ENCODE measurements at regions not wholly inside any gene's neighbourhood (a gene's known extent, or its start where the extent isn't known, plus 50 kb on each side); places are given as distances from the start of the nearest gene placed in this dataset.

DNA sequence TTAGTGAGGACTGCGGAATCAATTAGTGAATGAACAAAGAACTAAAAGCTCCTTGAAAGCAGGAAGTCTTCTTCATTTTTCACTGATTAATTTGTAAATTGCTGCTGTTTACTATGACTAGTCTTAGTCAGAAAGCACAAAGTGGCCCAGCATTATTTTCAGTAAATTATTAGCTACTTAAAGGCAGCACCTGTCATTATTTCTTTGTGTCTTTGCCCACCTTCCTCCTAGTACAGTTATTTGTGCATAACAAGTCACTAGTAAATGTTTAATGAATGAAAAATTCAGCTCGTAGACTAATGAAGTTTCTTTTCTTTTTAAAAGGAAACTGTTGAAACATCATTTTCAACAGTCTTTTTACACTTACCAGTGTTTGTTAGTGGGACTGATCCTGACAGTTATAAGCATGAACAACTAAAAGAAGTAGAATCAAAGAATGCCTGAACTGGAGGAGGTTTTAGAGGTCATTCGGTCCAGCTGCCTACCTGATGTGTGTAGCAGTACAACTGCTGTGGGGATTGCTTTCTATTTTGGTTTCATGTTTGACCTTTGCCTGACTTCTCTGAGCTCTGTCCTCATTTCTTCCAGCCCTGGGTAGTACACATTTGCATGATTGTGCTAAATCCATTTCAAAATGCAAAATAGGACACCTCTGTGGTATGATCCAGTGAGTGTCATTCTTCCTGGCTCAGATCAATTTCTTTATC is 140.0 kb upstream of the PHYHIPL start:
- Histone ChIP-seq H3K9me2 (no peaks in the 10 kb centered on the region), H4K20me1 (ENCODE audit: insufficient read depth) (no peaks in the 10 kb centered on the region), H2AFZ (ENCODE audit: low read depth) (no peak overlapping the region), H3K9me3 (no peaks in the 10 kb centered on the region), H3K36me3 (replicated peaks in 1 of 2; ENCODE audit: control insufficient read depth in 1 of 2, insufficient read depth in 2 of 2, low read length in 1 of 2) (no peaks in the 10 kb centered on the region), H3K4me1 (ENCODE audit: control insufficient read depth in 1 of 2, insufficient read depth in 2 of 2, low read depth in 1 of 2, low read length in 1 of 2) (no peaks in the 10 kb centered on the region), H3K79me2 (ENCODE audit: insufficient read depth) (no peaks in the 10 kb centered on the region), H3K4me3 (ENCODE audit: low read depth in 2 of 2, low read length in 1 of 2) (no peak overlapping the region), H3K4me2 (no peak overlapping the region), H3K27ac (ENCODE audit: low read depth in 2 of 2, low read length in 1 of 2) (no peak overlapping the region), H3F3A (replicated peaks; ENCODE audit: insufficient read depth) (no peaks in the 10 kb centered on the region), H3K9ac (no peak overlapping the region), H3K27me3 (ENCODE audit: insufficient read depth) (no peaks in the 10 kb centered on the region)
- POLR2A ChIA-PET: no interaction called here
- WGBS (ENCODE audit: low lambda C conversion rate): 66% methylated on average over 3 of the region's 3 CpGs
- CTCF ChIA-PET: no interaction called here
- DNase-seq: no peak
- TF ChIP-seq YY1 (IDR thresholded peaks at IDR 0.05; ENCODE audit: low read depth): no peak
- no peak for TF ChIP-seq FOXM1 (IDR thresholded peaks at IDR 0.05; ENCODE audit: low read depth)
- TF ChIP-seq, protein P1, sequence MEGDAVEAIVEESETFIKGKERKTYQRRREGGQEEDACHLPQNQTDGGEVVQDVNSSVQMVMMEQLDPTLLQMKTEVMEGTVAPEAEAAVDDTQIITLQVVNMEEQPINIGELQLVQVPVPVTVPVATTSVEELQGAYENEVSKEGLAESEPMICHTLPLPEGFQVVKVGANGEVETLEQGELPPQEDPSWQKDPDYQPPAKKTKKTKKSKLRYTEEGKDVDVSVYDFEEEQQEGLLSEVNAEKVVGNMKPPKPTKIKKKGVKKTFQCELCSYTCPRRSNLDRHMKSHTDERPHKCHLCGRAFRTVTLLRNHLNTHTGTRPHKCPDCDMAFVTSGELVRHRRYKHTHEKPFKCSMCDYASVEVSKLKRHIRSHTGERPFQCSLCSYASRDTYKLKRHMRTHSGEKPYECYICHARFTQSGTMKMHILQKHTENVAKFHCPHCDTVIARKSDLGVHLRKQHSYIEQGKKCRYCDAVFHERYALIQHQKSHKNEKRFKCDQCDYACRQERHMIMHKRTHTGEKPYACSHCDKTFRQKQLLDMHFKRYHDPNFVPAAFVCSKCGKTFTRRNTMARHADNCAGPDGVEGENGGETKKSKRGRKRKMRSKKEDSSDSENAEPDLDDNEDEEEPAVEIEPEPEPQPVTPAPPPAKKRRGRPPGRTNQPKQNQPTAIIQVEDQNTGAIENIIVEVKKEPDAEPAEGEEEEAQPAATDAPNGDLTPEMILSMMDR (IDR thresholded peaks at IDR 0.05): no peak
- no peak for TF ChIP-seq EP300 (IDR thresholded peaks at IDR 0.05; ENCODE audit: borderline replicate concordance in 1 of 2, low read depth in 1 of 2, low read length in 1 of 2)
- no peak for TF ChIP-seq TCF12 (IDR thresholded peaks at IDR 0.05)
- TF ChIP-seq, protein P2, sequence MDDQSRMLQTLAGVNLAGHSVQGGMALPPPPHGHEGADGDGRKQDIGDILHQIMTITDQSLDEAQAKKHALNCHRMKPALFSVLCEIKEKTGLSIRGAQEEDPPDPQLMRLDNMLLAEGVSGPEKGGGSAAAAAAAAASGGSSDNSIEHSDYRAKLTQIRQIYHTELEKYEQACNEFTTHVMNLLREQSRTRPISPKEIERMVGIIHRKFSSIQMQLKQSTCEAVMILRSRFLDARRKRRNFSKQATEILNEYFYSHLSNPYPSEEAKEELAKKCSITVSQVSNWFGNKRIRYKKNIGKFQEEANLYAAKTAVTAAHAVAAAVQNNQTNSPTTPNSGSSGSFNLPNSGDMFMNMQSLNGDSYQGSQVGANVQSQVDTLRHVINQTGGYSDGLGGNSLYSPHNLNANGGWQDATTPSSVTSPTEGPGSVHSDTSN (IDR thresholded peaks at IDR 0.05): no peak

DNA sequence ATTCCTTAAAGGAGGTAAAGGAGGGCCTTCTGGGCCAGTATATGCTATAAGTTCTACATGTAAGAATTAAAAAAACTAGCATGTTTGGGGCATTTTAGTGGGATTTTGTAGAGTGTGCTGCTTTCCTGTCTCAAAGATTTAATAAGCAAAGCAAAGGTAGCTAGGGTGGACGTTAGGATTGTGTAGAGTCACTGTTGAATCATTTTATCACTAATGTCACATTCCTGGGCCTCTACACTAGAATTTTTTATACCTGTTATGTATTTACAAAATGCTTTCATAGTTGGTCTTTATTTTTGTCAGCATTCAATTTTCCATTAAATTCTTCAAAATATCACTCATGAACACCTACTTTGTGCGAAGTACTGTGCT is 139.4 kb upstream of the PHYHIPL start:
- H3K4me3 ChIP-seq (ENCODE audit: low read depth in 2 of 2, low read length in 1 of 2): no peak overlapping the region
- ChIA-PET POLR2A (no interaction called here), CTCF (no interaction called here)
- DNase-seq: no peak
- TF ChIP-seq, protein P3, sequence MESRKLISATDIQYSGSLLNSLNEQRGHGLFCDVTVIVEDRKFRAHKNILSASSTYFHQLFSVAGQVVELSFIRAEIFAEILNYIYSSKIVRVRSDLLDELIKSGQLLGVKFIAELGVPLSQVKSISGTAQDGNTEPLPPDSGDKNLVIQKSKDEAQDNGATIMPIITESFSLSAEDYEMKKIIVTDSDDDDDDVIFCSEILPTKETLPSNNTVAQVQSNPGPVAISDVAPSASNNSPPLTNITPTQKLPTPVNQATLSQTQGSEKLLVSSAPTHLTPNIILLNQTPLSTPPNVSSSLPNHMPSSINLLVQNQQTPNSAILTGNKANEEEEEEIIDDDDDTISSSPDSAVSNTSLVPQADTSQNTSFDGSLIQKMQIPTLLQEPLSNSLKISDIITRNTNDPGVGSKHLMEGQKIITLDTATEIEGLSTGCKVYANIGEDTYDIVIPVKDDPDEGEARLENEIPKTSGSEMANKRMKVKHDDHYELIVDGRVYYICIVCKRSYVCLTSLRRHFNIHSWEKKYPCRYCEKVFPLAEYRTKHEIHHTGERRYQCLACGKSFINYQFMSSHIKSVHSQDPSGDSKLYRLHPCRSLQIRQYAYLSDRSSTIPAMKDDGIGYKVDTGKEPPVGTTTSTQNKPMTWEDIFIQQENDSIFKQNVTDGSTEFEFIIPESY (IDR thresholded peaks at IDR 0.05; ENCODE audit: borderline replicate concordance, low read depth): no peak
- TF ChIP-seq MEF2A (IDR thresholded peaks at IDR 0.05; ENCODE audit: borderline replicate concordance, low read depth): no peak
- no peak for TF ChIP-seq RFX5 (IDR thresholded peaks at IDR 0.05; ENCODE audit: low read length)
- no peak for TF ChIP-seq CHD2 (IDR thresholded peaks at IDR 0.05; ENCODE audit: low read length, partially characterized antibody)
- no peak for TF ChIP-seq YY1 (IDR thresholded peaks at IDR 0.05; ENCODE audit: low read depth)
- no peak for TF ChIP-seq TEAD4 (IDR thresholded peaks at IDR 0.05; ENCODE audit: borderline replicate concordance, insufficient read depth)
- TF ChIP-seq MXI1 (IDR thresholded peaks at IDR 0.05; ENCODE audit: low read depth, low read length): no peak
- TF ChIP-seq, protein P4, sequence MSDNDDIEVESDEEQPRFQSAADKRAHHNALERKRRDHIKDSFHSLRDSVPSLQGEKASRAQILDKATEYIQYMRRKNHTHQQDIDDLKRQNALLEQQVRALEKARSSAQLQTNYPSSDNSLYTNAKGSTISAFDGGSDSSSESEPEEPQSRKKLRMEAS (IDR thresholded peaks at IDR 0.05; ENCODE audit: low read depth): no peak
- no peak for TF ChIP-seq SMC3 (IDR thresholded peaks at IDR 0.05; ENCODE audit: low read depth, low read length)
- no peak for TF ChIP-seq TCF12 (IDR thresholded peaks at IDR 0.05)
- TF ChIP-seq NRF1 (IDR thresholded peaks at IDR 0.05; ENCODE audit: low read depth, low read length): no peak
- no peak for TF ChIP-seq RAD21 (IDR thresholded peaks at IDR 0.05; ENCODE audit: low read length)
- TF ChIP-seq, protein P5, sequence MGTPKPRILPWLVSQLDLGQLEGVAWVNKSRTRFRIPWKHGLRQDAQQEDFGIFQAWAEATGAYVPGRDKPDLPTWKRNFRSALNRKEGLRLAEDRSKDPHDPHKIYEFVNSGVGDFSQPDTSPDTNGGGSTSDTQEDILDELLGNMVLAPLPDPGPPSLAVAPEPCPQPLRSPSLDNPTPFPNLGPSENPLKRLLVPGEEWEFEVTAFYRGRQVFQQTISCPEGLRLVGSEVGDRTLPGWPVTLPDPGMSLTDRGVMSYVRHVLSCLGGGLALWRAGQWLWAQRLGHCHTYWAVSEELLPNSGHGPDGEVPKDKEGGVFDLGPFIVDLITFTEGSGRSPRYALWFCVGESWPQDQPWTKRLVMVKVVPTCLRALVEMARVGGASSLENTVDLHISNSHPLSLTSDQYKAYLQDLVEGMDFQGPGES (IDR thresholded peaks at IDR 0.05; ENCODE audit: low read depth, low read length): no peak
- TF ChIP-seq, protein P6, sequence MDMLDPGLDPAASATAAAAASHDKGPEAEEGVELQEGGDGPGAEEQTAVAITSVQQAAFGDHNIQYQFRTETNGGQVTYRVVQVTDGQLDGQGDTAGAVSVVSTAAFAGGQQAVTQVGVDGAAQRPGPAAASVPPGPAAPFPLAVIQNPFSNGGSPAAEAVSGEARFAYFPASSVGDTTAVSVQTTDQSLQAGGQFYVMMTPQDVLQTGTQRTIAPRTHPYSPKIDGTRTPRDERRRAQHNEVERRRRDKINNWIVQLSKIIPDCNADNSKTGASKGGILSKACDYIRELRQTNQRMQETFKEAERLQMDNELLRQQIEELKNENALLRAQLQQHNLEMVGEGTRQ (IDR thresholded peaks at IDR 0.05; ENCODE audit: borderline replicate concordance, low read depth, low read length): no peak
- TF ChIP-seq GABPA (IDR thresholded peaks at IDR 0.05; ENCODE audit: low read depth): no peak
- no peak overlapping the region for H3K4me2 ChIP-seq
- no peaks in the 10 kb centered on the region for H3K27me3 ChIP-seq (ENCODE audit: insufficient read depth)
- no peaks in the 10 kb centered on the region for H3F3A ChIP-seq (replicated peaks; ENCODE audit: insufficient read depth)
- 56% methylated on average over 2 of the region's 2 CpGs for WGBS (ENCODE audit: low lambda C conversion rate)
- H3K9me3 ChIP-seq: no peaks in the 10 kb centered on the region
- H3K9ac ChIP-seq: no peak overlapping the region
- H3K79me2 ChIP-seq (ENCODE audit: insufficient read depth): no peaks in the 10 kb centered on the region
- no peaks in the 10 kb centered on the region for H4K20me1 ChIP-seq (ENCODE audit: insufficient read depth)
- H3K27ac ChIP-seq (ENCODE audit: low read depth in 2 of 2, low read length in 1 of 2): no peak overlapping the region
- no peaks in the 10 kb centered on the region for H3K4me1 ChIP-seq (ENCODE audit: control insufficient read depth in 1 of 2, insufficient read depth in 2 of 2, low read depth in 1 of 2, low read length in 1 of 2)
- H3K36me3 ChIP-seq (replicated peaks in 1 of 2; ENCODE audit: control insufficient read depth in 1 of 2, insufficient read depth in 2 of 2, low read length in 1 of 2): no peaks in the 10 kb centered on the region
- no peak overlapping the region for H2AFZ ChIP-seq (ENCODE audit: low read depth)
- H3K9me2 ChIP-seq: no peaks in the 10 kb centered on the region
